ENCODE measurements at regions not wholly inside any gene's neighbourhood (a gene's known extent, or its start where the extent isn't known, plus 50 kb on each side); places are given as distances from the start of the nearest gene placed in this dataset.

- ChIA-PET CTCF (ENCODE audit: low intra/inter-chr PET ratio, low total read pairs) (no interaction called here), POLR2A (no interaction called here)
- Histone ChIP-seq H3K4me3 (replicated peaks in 1 of 3; ENCODE audit: insufficient read depth in 1 of 3, low read depth in 2 of 3, low read length in 3 of 3) (no peak overlapping the region), H4K20me1 (ENCODE audit: insufficient read depth, low read length) (no peaks in the 10 kb centered on the region), H3K9ac (ENCODE audit: insufficient read depth, low read depth, low read length) (no peak overlapping the region), H3K9me3 (ENCODE audit: low read length) (peaks cover 54% of the 10 kb centered on the region), H3K79me2 (ENCODE audit: insufficient read depth, low read length) (no peaks in the 10 kb centered on the region), H3K36me3 (replicated peaks in 1 of 2; ENCODE audit: control insufficient read depth in 1 of 2, insufficient read depth in 2 of 2, low read length in 2 of 2) (no peaks in the 10 kb centered on the region), H3K4me1 (ENCODE audit: insufficient read depth, low read length) (no peaks in the 10 kb centered on the region), H2AFZ (ENCODE audit: low read length) (no peak overlapping the region), H3K27ac (ENCODE audit: extremely low read length, insufficient read depth, low read length) (no peak overlapping the region), H3K27me3 (ENCODE audit: control insufficient read depth in 1 of 2, insufficient read depth in 2 of 2, low read length in 2 of 2) (no peaks in the 10 kb centered on the region), H3K4me2 (ENCODE audit: low read depth, low read length) (no peak overlapping the region)
- intact Hi-C loops (cut with micrococcal nuclease; ENCODE audit: unreplicated experiment) (no loop called here), in situ Hi-C loops (cut with HindIII; ENCODE audit: extremely low pct_ligation_motif_present, low pct_unique_long_range_greater_than_20kb) (no loop called here)
- ATAC-seq (no peak), DNase-seq (ENCODE audit: low spot score) (no peak), FAIRE-seq (no peak)
- no TSS peak for BruUV-seq (replicated peaks)
- TF ChIP-seq NKX3-1 (CRISPR knock-in tag; IDR thresholded peaks at IDR 0.05) (no peak), SRSF4 (IDR thresholded peaks at IDR 0.05; ENCODE audit: low read depth, low read length, poor library complexity, severe bottlenecking) (no peak), POLR2A (IDR thresholded peaks at IDR 0.05; ENCODE audit: insufficient read depth in 1 of 2, low read depth in 2 of 2, low read length in 2 of 2) (no peak), ZNF724P (CRISPR knock-in tag; IDR thresholded peaks at IDR 0.05; ENCODE audit: borderline replicate concordance) (no peak), ZNF619 (CRISPR knock-in tag; IDR thresholded peaks at IDR 0.05) (no peak), MYPOP (CRISPR knock-in tag; IDR thresholded peaks at IDR 0.05) (no peak), ZBTB25 (CRISPR knock-in tag; IDR thresholded peaks at IDR 0.05) (no peak), PAX8 (CRISPR knock-in tag; IDR thresholded peaks at IDR 0.05; ENCODE audit: borderline replicate concordance) (no peak), ATF4 (CRISPR knock-in tag; IDR thresholded peaks at IDR 0.05) (no peak), STAT6 (CRISPR knock-in tag; IDR thresholded peaks at IDR 0.05; ENCODE audit: borderline replicate concordance) (no peak), ZNF343 (CRISPR knock-in tag; IDR thresholded peaks at IDR 0.05) (no peak), ZBTB26 (CRISPR knock-in tag; IDR thresholded peaks at IDR 0.05; ENCODE audit: borderline replicate concordance) (no peak), MED13 (CRISPR knock-in tag; IDR thresholded peaks at IDR 0.05) (no peak), KAT7 (CRISPR knock-in tag; IDR thresholded peaks at IDR 0.05; ENCODE audit: borderline replicate concordance) (no peak), FOXO4 (CRISPR knock-in tag; conservative IDR thresholded peaks at IDR 0.05) (no peak)
- 0% methylated on average over 3 of the region's 3 CpGs for WGBS (ENCODE audit: low lambda C conversion rate)
These were observed 691.2 kb downstream of the EPHA4 start for GRCh38 chr2:220880623-220881596.
